Fibroblast of lung (primary cell): ENCODE measurements at regions not wholly inside any gene's neighbourhood (a gene's known extent, or its start where the extent isn't known, plus 50 kb on each side); places are given as distances from the start of the nearest gene placed in this dataset.

Experiments
- DNase-seq, 2 donors: peaks; one replicate each; pipeline versions ENCODE4 v3.0.0 to v3.0.0-alpha.2; 2010; ENCODE audit warnings: low read depth in 2 of 2
- H2AFZ ChIP-seq: 2 replicates; pipeline ENCODE4 v1.5.1; 2012; ENCODE audit warnings: low read length, control low read depth, inconsistent platforms
- H3K27ac ChIP-seq: 2 replicates; pipeline ENCODE4 v1.5.1; 2011; ENCODE audit warnings: low read length, control low read depth; ENCODE audit not compliant: insufficient read depth
- H3K27me3 ChIP-seq: 2 replicates; pipeline ENCODE4 v1.5.1; 2011; ENCODE audit warnings: mild to moderate bottlenecking, low read length; ENCODE audit not compliant: control insufficient read depth, insufficient read depth
- H3K36me3 ChIP-seq: 2 replicates; pipeline ENCODE4 v1.5.1; 2011; ENCODE audit warnings: low read length; ENCODE audit not compliant: control insufficient read depth, insufficient read depth
- H3K4me1 ChIP-seq: 2 replicates; pipeline ENCODE4 v1.5.1; 2011; ENCODE audit warnings: low read length; ENCODE audit not compliant: control insufficient read depth, insufficient read depth; ENCODE audit errors: extremely low read depth
- H3K4me2 ChIP-seq: 2 replicates; pipeline ENCODE4 v1.5.1; 2011; ENCODE audit warnings: low read length, control low read depth; ENCODE audit not compliant: insufficient read depth; ENCODE audit errors: extremely low read depth
- H3K4me3 ChIP-seq, 4 experiments: fragments of 200-600 bp in 1 of 4; sonication (generic) in 1 of 4; replicated peaks in 1 of 4; 2 replicates each; pipeline ENCODE4 v1.5.1; 2011 to 2016; ENCODE audit warnings: low read length in 4 of 4, low read depth in 3 of 4, mild to moderate bottlenecking in 3 of 4, control low read depth in 2 of 4, inconsistent platforms in 1 of 4, mixed read lengths in 1 of 4; ENCODE audit not compliant: insufficient read depth in 1 of 4; ENCODE audit errors: control extremely low read depth in 1 of 4
- H3K79me2 ChIP-seq: 2 replicates; pipeline ENCODE4 v1.5.1; 2012; ENCODE audit warnings: mild to moderate bottlenecking, low read length, inconsistent platforms; ENCODE audit not compliant: control insufficient read depth, insufficient read depth
- H3K9ac ChIP-seq: 2 replicates; pipeline ENCODE4 v1.5.1; 2011; ENCODE audit warnings: mild to moderate bottlenecking, low read length, control low read depth; ENCODE audit not compliant: insufficient read depth
- H3K9me3 ChIP-seq: 2 replicates; pipeline ENCODE4 v1.5.1; 2012; ENCODE audit warnings: low read depth, low read length; ENCODE audit not compliant: control insufficient read depth, insufficient read depth
- H4K20me1 ChIP-seq: 2 replicates; pipeline ENCODE4 v1.5.1; 2011; ENCODE audit warnings: low read length; ENCODE audit not compliant: control insufficient read depth, insufficient read depth; ENCODE audit errors: extremely low read depth
- EZH2 ChIP-seq: IDR thresholded peaks from 2 replicates; pipeline ENCODE4 v1.5.1; 2012; ENCODE audit warnings: low read length, control low read depth, mild to moderate bottlenecking; ENCODE audit errors: missing control alignments
- TF ChIP-seq, protein P1 (sequence below), 2 donors: IDR thresholded peaks in 1 of 2; conservative IDR thresholded peaks in 1 of 2; 1 replicate in 1 of 2; 2 replicates in 1 of 2; pipeline ENCODE4 v1.5.1; 2011 to 2012; ENCODE audit warnings: low read length in 2 of 2, control low read depth in 1 of 2, inconsistent platforms in 1 of 2, low read depth in 1 of 2, mild to moderate bottlenecking in 1 of 2

DNA sequence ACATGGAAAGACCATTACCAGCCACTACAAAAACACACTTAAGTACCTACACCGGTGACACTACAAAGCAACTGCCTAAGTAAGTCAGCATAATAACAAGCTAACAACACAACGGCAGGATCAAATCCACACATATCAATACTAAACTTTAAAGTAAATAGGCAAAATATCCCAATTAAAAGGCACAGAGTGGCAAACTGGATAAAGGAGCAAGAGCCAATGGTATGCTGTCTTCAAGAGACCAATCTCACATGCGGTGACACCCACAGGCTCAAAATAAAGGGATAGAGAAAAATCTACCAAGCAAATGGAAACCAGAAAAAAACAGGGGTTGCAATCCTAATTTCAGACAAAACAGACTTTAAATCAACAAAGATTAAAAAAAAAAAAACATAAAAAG is 261.5 kb upstream of the TENM4 start:
- DNase-seq: no peak
- H3K27me3 ChIP-seq: no peaks in the 10 kb centered on the region
- no peaks in the 10 kb centered on the region for H3K9me3 ChIP-seq
- H3K9ac ChIP-seq: no peak overlapping the region
- no peak overlapping the region for H3K4me2 ChIP-seq
- H4K20me1 ChIP-seq: no peaks in the 10 kb centered on the region
- H3K79me2 ChIP-seq: no peaks in the 10 kb centered on the region
- no peak for TF ChIP-seq EZH2
- TF ChIP-seq, protein P1, sequence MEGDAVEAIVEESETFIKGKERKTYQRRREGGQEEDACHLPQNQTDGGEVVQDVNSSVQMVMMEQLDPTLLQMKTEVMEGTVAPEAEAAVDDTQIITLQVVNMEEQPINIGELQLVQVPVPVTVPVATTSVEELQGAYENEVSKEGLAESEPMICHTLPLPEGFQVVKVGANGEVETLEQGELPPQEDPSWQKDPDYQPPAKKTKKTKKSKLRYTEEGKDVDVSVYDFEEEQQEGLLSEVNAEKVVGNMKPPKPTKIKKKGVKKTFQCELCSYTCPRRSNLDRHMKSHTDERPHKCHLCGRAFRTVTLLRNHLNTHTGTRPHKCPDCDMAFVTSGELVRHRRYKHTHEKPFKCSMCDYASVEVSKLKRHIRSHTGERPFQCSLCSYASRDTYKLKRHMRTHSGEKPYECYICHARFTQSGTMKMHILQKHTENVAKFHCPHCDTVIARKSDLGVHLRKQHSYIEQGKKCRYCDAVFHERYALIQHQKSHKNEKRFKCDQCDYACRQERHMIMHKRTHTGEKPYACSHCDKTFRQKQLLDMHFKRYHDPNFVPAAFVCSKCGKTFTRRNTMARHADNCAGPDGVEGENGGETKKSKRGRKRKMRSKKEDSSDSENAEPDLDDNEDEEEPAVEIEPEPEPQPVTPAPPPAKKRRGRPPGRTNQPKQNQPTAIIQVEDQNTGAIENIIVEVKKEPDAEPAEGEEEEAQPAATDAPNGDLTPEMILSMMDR (conservative IDR thresholded peaks at IDR 0.05 in 1 of 2, IDR thresholded peaks at IDR 0.05 in 1 of 2; ENCODE audit: low read depth in 1 of 2, low read length in 2 of 2): no peak
- no peaks in the 10 kb centered on the region for H3K4me1 ChIP-seq
- no peak overlapping the region for H3K4me3 ChIP-seq
- H3K27ac ChIP-seq: no peak overlapping the region
- H2AFZ ChIP-seq: no peak overlapping the region
- H3K36me3 ChIP-seq: no peaks in the 10 kb centered on the region

DNA sequence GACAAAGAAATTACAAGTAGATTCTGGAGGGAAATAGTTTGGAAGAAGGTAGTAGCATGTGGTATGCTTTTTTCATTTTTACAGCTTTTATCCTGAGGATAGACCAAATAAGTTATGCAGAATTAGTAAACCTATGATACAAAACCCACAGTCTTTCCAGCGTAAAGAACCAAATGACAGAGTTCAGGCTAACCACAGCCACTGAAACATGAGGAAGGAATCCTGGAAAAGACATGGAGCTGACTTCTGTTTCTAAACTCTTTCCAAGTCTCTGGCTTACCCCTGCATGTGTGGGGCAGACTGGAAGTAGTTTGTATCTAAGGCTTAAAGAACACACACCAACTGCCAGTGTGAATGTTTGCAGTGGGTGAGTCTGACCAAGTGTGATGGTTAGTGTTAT is 258.4 kb upstream of the TENM4 start:
- peak in 1 of 2 donors; percentile 3 for DNase-seq
- TF ChIP-seq, protein P1 (conservative IDR thresholded peaks at IDR 0.05 in 1 of 2, IDR thresholded peaks at IDR 0.05 in 1 of 2; ENCODE audit: low read depth in 1 of 2, low read length in 2 of 2): no peak
- no peak for TF ChIP-seq EZH2

DNA sequence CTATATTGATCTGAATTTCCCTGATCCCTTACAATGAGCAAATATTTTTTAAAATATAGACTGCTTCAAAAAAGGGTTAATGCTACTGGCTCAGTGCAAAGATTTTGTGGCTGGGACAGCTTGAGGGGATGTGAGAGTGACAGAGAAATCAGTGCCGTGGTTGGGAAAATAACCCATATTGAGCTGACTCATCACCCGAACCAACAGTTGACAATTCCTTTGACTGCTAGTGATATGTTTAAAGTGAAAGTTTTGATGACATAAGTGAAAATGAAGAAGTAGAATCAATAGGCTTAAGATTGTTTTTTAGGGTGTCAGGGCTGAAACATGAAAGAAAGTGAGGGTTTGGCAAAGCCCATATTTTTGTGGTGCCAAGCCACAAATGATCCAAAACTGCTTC is 257.1 kb upstream of the TENM4 start:
- Histone ChIP-seq H4K20me1 (no peaks in the 10 kb centered on the region), H2AFZ (no peak overlapping the region), H3K9me3 (no peaks in the 10 kb centered on the region), H3K36me3 (no peaks in the 10 kb centered on the region), H3K27ac (no peak overlapping the region), H3K4me3 (no peak overlapping the region), H3K4me1 (no peaks in the 10 kb centered on the region), H3K9ac (no peak overlapping the region), H3K27me3 (no peaks in the 10 kb centered on the region), H3K79me2 (no peaks in the 10 kb centered on the region), H3K4me2 (no peak overlapping the region)
- no peak for DNase-seq
- TF ChIP-seq EZH2: no peak
- TF ChIP-seq, protein P1 (conservative IDR thresholded peaks at IDR 0.05 in 1 of 2, IDR thresholded peaks at IDR 0.05 in 1 of 2; ENCODE audit: low read depth in 1 of 2, low read length in 2 of 2): no peak

More for the DNA sequence above, 258.4 kb upstream of the TENM4 start:
- Histone ChIP-seq H3K36me3 (no peaks in the 10 kb centered on the region), H3K27ac (no peak overlapping the region), H3K9ac (no peak overlapping the region), H2AFZ (no peak overlapping the region), H3K4me2 (no peak overlapping the region), H3K4me3 (no peak overlapping the region), H3K9me3 (no peaks in the 10 kb centered on the region), H3K79me2 (no peaks in the 10 kb centered on the region), H4K20me1 (no peaks in the 10 kb centered on the region), H3K27me3 (no peaks in the 10 kb centered on the region), H3K4me1 (no peaks in the 10 kb centered on the region)
